Naive thymus-derived CD4-positive, alpha-beta T cell (primary cell): ENCODE measurements at regions not wholly inside any gene's neighbourhood (a gene's known extent, or its start where the extent isn't known, plus 50 kb on each side); places are given as distances from the start of the nearest gene placed in this dataset.
"Not testable (repeated sequence)": the region's sequence is repeated elsewhere in the genome, so short reads cannot be mapped to it uniquely, and the experiment has no call there.

Experiments
- ATAC-seq: fragments of 150-1000 bp; cut with Tn5 transposase; 2 replicates; pipeline ENCODE4 v1.10.0; 2021; ENCODE audit warnings: mild to moderate bottlenecking, moderate library complexity
- CTCF ChIA-PET: fragments of 350-600 bp; sonication (Branson Sonifier 250); formaldehyde crosslinking; loops from one replicate; lab custom pipeline; 2021; ENCODE audit warnings: antibody characterized with exemption; lab: Charles Lee
- POLR2A ChIA-PET: fragments of 350-600 bp; sonication (Branson Sonifier 250); formaldehyde crosslinking; loops from one replicate; lab custom pipeline; 2021; ENCODE audit warnings: antibody characterized with exemption, inconsistent platforms; lab: Charles Lee
- DNase-seq, 9 donors: peaks; one replicate each; pipeline versions ENCODE4 v3.0.0 to v3.0.0-alpha.2; 2020 to 2022; ENCODE audit warnings: mixed read lengths in 1 of 9
- H3K27ac ChIP-seq: one replicate; pipeline ENCODE4 v1.7.0; 2013; ENCODE audit warnings: mild to moderate bottlenecking, low read depth, low read length, moderate library complexity
- H3K27me3 ChIP-seq, 2 donors: one replicate each; pipeline ENCODE4 v1.7.0; 2013; ENCODE audit warnings: low read length in 2 of 2, mild to moderate bottlenecking in 2 of 2, moderate library complexity in 2 of 2; ENCODE audit not compliant: control insufficient read depth in 2 of 2, insufficient read depth in 2 of 2
- H3K36me3 ChIP-seq, 3 experiments: 1 replicate in 2 of 3; 2 replicates in 1 of 3; pipeline ENCODE4 v1.7.0; 2013; ENCODE audit warnings: low read length in 3 of 3, mild to moderate bottlenecking in 3 of 3, moderate library complexity in 1 of 3; ENCODE audit not compliant: insufficient read depth in 3 of 3, control insufficient read depth in 2 of 3
- H3K4me1 ChIP-seq, 2 donors: one replicate each; pipeline ENCODE4 v1.7.0; 2013; ENCODE audit warnings: low read length in 2 of 2, mild to moderate bottlenecking in 2 of 2, moderate library complexity in 1 of 2; ENCODE audit not compliant: control insufficient read depth in 2 of 2, insufficient read depth in 2 of 2
- H3K4me3 ChIP-seq: 2 replicates; pipeline ENCODE4 v1.7.0; 2013; ENCODE audit warnings: mild to moderate bottlenecking, low read length
- H3K9me3 ChIP-seq, 3 experiments: 1 replicate in 2 of 3; 2 replicates in 1 of 3; pipeline ENCODE4 v1.7.0; 2013; ENCODE audit warnings: low read length in 3 of 3; ENCODE audit not compliant: control insufficient read depth in 2 of 3
- H3K27ac Mint-ChIP-seq, 9 donors: one replicate each; pipeline ENCODE4 v1.8.0; 2020 to 2022; ENCODE audit warnings: mixed read lengths in 9 of 9, mild to moderate bottlenecking in 8 of 9, moderate library complexity in 5 of 9, inconsistent platforms in 2 of 9
- H3K27me3 Mint-ChIP-seq, 5 donors: one replicate each; pipeline ENCODE4 v1.8.0; 2021 to 2022; ENCODE audit warnings: mixed read lengths in 5 of 5, mild to moderate bottlenecking in 1 of 5
- H3K36me3 Mint-ChIP-seq, 5 donors: one replicate each; pipeline ENCODE4 v1.8.0; 2020 to 2022; ENCODE audit warnings: mixed read lengths in 5 of 5, mild to moderate bottlenecking in 3 of 5, inconsistent platforms in 1 of 5
- H3K4me1 Mint-ChIP-seq, 7 donors: one replicate each; pipeline ENCODE4 v1.8.0; 2020 to 2022; ENCODE audit warnings: mixed read lengths in 7 of 7, mild to moderate bottlenecking in 3 of 7, inconsistent platforms in 1 of 7
- H3K4me3 Mint-ChIP-seq, 10 donors: one replicate each; pipeline ENCODE4 v1.8.0; 2020 to 2022; ENCODE audit warnings: mild to moderate bottlenecking in 10 of 10, mixed read lengths in 10 of 10, moderate library complexity in 6 of 10, inconsistent platforms in 2 of 10
- H3K9me3 Mint-ChIP-seq, 11 donors: one replicate each; pipeline ENCODE4 v1.8.0; 2020 to 2022; ENCODE audit warnings: mixed read lengths in 11 of 11, mild to moderate bottlenecking in 4 of 11, inconsistent platforms in 1 of 11, moderate library complexity in 1 of 11
- intact Hi-C, 2 donors: fragments of 100-400 bp; cut with micrococcal nuclease; formaldehyde crosslinking; loops; one replicate each; pipeline ENCODE4 v1.15.1; 2023

- Mint-ChIP-seq H3K4me1 (no peaks in the 10 kb centered on the region), H3K36me3 (no peaks in the 10 kb centered on the region), H3K4me3 (no peak overlapping the region), H3K9me3 (no peaks in the 10 kb centered on the region), H3K27ac (no peak overlapping the region), H3K27me3 (peaks cover 0 to 12% (median 4%) of the 10 kb centered on the region in 5 donors)
- DNase-seq (no peak), ATAC-seq (no peak)
- Histone ChIP-seq H3K36me3 (no peaks in the 10 kb centered on the region), H3K4me3 (no peak overlapping the region), H3K4me1 (no peaks in the 10 kb centered on the region), H3K27me3 (no peaks in the 10 kb centered on the region), H3K27ac (no peak overlapping the region), H3K9me3 (no peaks in the 10 kb centered on the region)
- ChIA-PET POLR2A (no interaction called here), CTCF (no interaction called here)
- intact Hi-C loops = no loop called here
Observed at GRCh38 chrX:19214311-19214710, 92.0 kb upstream of the ADGRG2 start.

- H3K9me3 ChIP-seq = no peaks in the 10 kb centered on the region
- no peak overlapping the region for H3K4me3 ChIP-seq
- POLR2A ChIA-PET = no interaction called here
- peaks cover 0 to 18% (median 14%) of the 10 kb centered on the region in 5 donors for H3K27me3 Mint-ChIP-seq
- no peaks in the 10 kb centered on the region for H3K4me1 ChIP-seq
- CTCF ChIA-PET = no interaction called here
- DNase-seq = no peak
- H3K9me3 Mint-ChIP-seq = peaks cover 0 to 6% (median 0%) of the 10 kb centered on the region in 11 donors
- no peaks in the 10 kb centered on the region for H3K4me1 Mint-ChIP-seq
- H3K4me3 Mint-ChIP-seq = no peak overlapping the region
- no peak overlapping the region for H3K27ac ChIP-seq
- no peaks in the 10 kb centered on the region for H3K36me3 ChIP-seq
- intact Hi-C loops = no loop called here
- H3K27me3 ChIP-seq = no peaks in the 10 kb centered on the region
- no peak overlapping the region for H3K27ac Mint-ChIP-seq
- no peaks in the 10 kb centered on the region for H3K36me3 Mint-ChIP-seq
- ATAC-seq = no peak
Observed at GRCh38 chrX:19225909-19226308, 103.6 kb upstream of the ADGRG2 start.

DNA sequence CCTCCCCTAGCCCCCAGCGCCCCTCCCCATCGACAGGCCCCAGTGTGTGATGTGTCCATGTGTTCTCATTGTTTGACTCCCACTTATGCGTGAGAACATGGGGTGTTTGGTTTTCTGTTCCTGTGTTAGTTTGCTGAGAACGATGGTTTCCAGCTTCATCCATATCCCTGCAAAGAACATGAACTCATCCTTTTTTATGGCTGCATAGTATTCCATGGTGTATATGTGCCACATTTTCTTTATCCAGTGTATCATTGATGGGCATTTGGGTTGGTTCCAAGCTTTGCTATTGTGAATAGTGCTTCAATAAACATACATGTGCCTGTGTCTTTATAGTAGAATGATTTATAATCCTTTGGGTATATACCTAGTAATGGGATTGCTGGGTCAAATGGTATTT lies 107.6 kb upstream of the ADGRG2 start:
- H3K27me3 Mint-ChIP-seq, H3K27ac ChIP-seq, ATAC-seq, H3K36me3 ChIP-seq, H3K27me3 ChIP-seq, H3K4me1 ChIP-seq, H3K9me3 Mint-ChIP-seq, H3K4me1 Mint-ChIP-seq, intact Hi-C loops, H3K36me3 Mint-ChIP-seq, H3K4me3 Mint-ChIP-seq, POLR2A ChIA-PET, CTCF ChIA-PET, DNase-seq, H3K9me3 ChIP-seq, H3K27ac Mint-ChIP-seq, H3K4me3 ChIP-seq: not testable (repeated sequence)

- Mint-ChIP-seq H3K9me3 (peaks cover 0 to 27% (median 4%) of the 10 kb centered on the region in 11 donors), H3K36me3 (no peaks in the 10 kb centered on the region), H3K27me3 (peaks cover 0 to 15% (median 6%) of the 10 kb centered on the region in 5 donors), H3K4me3 (no peak overlapping the region), H3K4me1 (no peaks in the 10 kb centered on the region), H3K27ac (no peak overlapping the region)
- ChIA-PET POLR2A (no interaction called here), CTCF (no interaction called here)
- Histone ChIP-seq H3K27ac (no peak overlapping the region), H3K9me3 (no peaks in the 10 kb centered on the region), H3K4me1 (no peaks in the 10 kb centered on the region), H3K27me3 (no peaks in the 10 kb centered on the region), H3K4me3 (no peak overlapping the region), H3K36me3 (no peaks in the 10 kb centered on the region)
- DNase-seq = no peak
- intact Hi-C loops = no loop called here
- no peak for ATAC-seq
Observed at GRCh38 chrX:19237901-19238300, 105.8 kb upstream of the PDHA1 start.

DNA sequence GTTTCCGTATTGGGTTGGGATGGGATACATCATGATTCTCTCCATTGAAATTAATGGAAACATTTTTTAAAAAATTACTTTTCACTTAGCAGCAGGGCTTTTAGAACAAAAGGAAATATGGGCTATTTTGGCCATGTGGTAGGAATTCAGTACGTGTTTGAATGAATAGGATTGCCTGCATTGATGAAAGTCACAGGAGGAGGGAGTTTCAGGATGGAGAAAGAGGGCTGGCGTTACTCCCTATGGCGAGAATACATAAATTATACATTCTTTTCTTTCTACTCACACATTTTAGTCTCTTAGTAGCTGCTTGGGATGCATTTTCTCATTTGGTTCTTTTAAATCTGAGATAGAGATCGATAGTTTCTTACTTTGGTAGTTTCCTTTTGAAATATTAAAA lies 100.3 kb upstream of the PDHA1 start:
- Mint-ChIP-seq H3K27ac (no peak overlapping the region), H3K4me1 (no peaks in the 10 kb centered on the region), H3K27me3 (peaks cover 0 to 8% (median 6%) of the 10 kb centered on the region in 5 donors), H3K36me3 (peaks cover 0 to 6% (median 0%) of the 10 kb centered on the region in 5 donors), H3K4me3 (no peak overlapping the region), H3K9me3 (peaks cover 0 to 54% (median 10%) of the 10 kb centered on the region in 11 donors)
- ATAC-seq = no peak
- intact Hi-C loops = no loop called here
- ChIA-PET CTCF (no interaction called here), POLR2A (no interaction called here)
- no peak overlapping the region for H3K4me3 ChIP-seq
- no peaks in the 10 kb centered on the region for H3K36me3 ChIP-seq
- no peaks in the 10 kb centered on the region for H3K27me3 ChIP-seq
- H3K9me3 ChIP-seq = no peaks in the 10 kb centered on the region
- DNase-seq = no peak
- no peaks in the 10 kb centered on the region for H3K4me1 ChIP-seq
- no peak overlapping the region for H3K27ac ChIP-seq

DNA sequence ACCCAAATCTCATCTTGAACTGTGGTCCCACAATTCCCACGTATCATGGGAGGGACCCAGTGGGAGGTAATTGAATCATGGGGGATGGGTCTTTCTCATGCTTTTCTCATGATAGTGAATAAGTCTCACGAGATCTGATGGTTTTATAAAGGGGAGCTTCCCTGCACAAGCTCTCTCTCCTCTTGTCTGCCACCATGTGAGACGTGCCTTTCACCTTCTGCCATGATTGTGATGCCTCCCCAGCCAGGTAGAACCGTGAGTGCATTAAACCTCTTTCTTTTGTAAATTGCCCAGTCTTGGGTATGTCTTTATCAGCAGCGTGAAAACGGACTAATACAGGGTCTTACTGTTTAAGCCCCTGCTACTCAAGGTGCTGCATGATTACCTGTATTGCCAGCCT lies 98.8 kb upstream of the PDHA1 start:
- DNase-seq, H3K4me1 Mint-ChIP-seq, H3K27ac ChIP-seq, H3K27me3 ChIP-seq, POLR2A ChIA-PET, H3K4me3 Mint-ChIP-seq, CTCF ChIA-PET, ATAC-seq, intact Hi-C loops, H3K36me3 ChIP-seq, H3K27ac Mint-ChIP-seq, H3K27me3 Mint-ChIP-seq, H3K9me3 ChIP-seq, H3K4me3 ChIP-seq, H3K36me3 Mint-ChIP-seq, H3K4me1 ChIP-seq: not testable (repeated sequence)
- H3K9me3 Mint-ChIP-seq = peaks cover 0 to 55% (median 12%) of the 10 kb centered on the region in 11 donors

- ChIA-PET POLR2A (no interaction called here), CTCF (interaction anchor here (0.6 kb wide), 1 partner anchor 1981 kb away, joined by 3 read pairs; no protein-coding TSS in a partner anchor)
- no peaks in the 10 kb centered on the region for H3K9me3 ChIP-seq
- H3K27me3 Mint-ChIP-seq = peaks cover 0 to 7% (median 0%) of the 10 kb centered on the region in 5 donors
- DNase-seq = no peak
- H3K4me3 ChIP-seq = no peak overlapping the region
- H3K4me1 ChIP-seq = no peaks in the 10 kb centered on the region
- intact Hi-C loops = no loop called here
- no peak overlapping the region for H3K4me3 Mint-ChIP-seq
- no peaks in the 10 kb centered on the region for H3K27me3 ChIP-seq
- H3K27ac ChIP-seq = no peak overlapping the region
- no peak overlapping the region for H3K27ac Mint-ChIP-seq
- no peaks in the 10 kb centered on the region for H3K36me3 ChIP-seq
- H3K9me3 Mint-ChIP-seq = peaks cover 0 to 49% (median 7%) of the 10 kb centered on the region in 11 donors
- ATAC-seq = no peak
- H3K36me3 Mint-ChIP-seq = peaks cover 0 to 6% (median 0%) of the 10 kb centered on the region in 5 donors
- no peaks in the 10 kb centered on the region for H3K4me1 Mint-ChIP-seq
Observed at GRCh38 chrX:19245711-19246269, 97.9 kb upstream of the PDHA1 start.
